Subcutaneous abdominal adipose tissue (tissue), 5 donors: ENCODE measurements at regions not wholly inside any gene's neighbourhood (a gene's known extent, or its start where the extent isn't known, plus 50 kb on each side); places are given as distances from the start of the nearest gene placed in this dataset.

ENCODE experiments used
- H3K27ac ChIP-seq: one replicate; pipeline ENCODE4 v1.7.0; 2013; ENCODE audit warnings: low read depth, mild to moderate bottlenecking, inconsistent platforms, low read length, moderate library complexity
- H3K27me3 ChIP-seq, 5 donors: one replicate each; pipeline ENCODE4 v1.7.0; 2013; ENCODE audit warnings: low read length in 5 of 5, inconsistent platforms in 1 of 5; ENCODE audit not compliant: control insufficient read depth in 5 of 5, insufficient read depth in 4 of 5
- H3K36me3 ChIP-seq, 5 donors: one replicate each; pipeline ENCODE4 v1.7.0; 2013; ENCODE audit warnings: low read length in 5 of 5; ENCODE audit not compliant: control insufficient read depth in 5 of 5, insufficient read depth in 5 of 5
- H3K4me1 ChIP-seq, 5 donors: one replicate each; pipeline ENCODE4 v1.7.0; 2013; ENCODE audit warnings: low read length in 5 of 5, mild to moderate bottlenecking in 3 of 5, moderate library complexity in 1 of 5; ENCODE audit not compliant: control insufficient read depth in 5 of 5, insufficient read depth in 5 of 5
- H3K4me3 ChIP-seq, 5 donors: one replicate each; pipeline ENCODE4 v1.7.0; 2013; ENCODE audit warnings: low read length in 5 of 5, low read depth in 1 of 5
- H3K9ac ChIP-seq, 5 donors: one replicate each; pipeline ENCODE4 v1.7.0; 2013; ENCODE audit warnings: low read length in 5 of 5, mild to moderate bottlenecking in 4 of 5, moderate library complexity in 3 of 5
- H3K9me3 ChIP-seq, 5 donors: one replicate each; pipeline ENCODE4 v1.7.0; 2013; ENCODE audit warnings: low read length in 5 of 5; ENCODE audit not compliant: control insufficient read depth in 5 of 5
- donor health status: healthy.
- donor health status: healthy.
- donor health status: healthy.
- donor health status: healthy.
- donor health status: healthy.

DNA sequence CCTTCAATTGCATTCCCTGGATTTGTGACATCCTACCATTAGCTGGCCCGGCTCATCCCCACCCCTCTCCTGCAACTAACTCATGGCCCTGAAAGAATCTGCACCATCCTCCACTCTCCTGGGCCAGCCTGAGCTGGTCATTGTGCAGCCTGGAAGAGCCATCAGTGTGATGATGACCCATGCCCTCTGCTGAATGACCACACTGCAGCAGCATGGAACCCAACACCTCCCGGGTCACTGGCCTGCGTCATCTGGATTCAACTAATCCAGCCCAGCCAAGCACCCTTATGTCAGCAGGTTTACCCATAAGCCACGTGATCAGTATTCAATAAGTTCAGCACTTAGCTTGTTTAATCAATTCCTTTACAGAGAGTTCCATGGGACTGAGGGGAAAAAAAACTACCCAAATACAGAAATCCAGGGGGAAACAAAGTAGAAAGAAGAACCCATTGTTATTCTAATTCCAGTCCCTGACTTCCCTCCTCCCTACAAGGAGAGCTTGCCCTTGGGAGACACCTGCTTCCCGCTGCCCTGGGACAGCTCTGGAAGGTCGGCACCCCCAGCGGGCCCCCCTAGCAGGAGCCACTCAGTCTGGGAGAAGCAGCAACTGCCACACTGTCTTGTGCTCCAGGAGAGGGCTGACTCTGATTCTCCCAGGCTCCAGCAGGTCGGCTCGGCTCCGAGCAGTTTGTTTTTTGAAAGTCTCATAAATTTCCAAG, 309.1 kb upstream of the TLE3 start:
- Histone ChIP-seq H3K9me3 (peaks cover 0 to 7% (median 3%) of the 10 kb centered on the region in 5 donors), H3K9ac (no peak overlapping the region), H3K4me3 (no peak overlapping the region), H3K4me1 (peaks cover 0 to 3% (median 0%) of the 10 kb centered on the region in 5 donors), H3K27ac (no peak overlapping the region), H3K36me3 (no peaks in the 10 kb centered on the region), H3K27me3 (no peaks in the 10 kb centered on the region)

DNA sequence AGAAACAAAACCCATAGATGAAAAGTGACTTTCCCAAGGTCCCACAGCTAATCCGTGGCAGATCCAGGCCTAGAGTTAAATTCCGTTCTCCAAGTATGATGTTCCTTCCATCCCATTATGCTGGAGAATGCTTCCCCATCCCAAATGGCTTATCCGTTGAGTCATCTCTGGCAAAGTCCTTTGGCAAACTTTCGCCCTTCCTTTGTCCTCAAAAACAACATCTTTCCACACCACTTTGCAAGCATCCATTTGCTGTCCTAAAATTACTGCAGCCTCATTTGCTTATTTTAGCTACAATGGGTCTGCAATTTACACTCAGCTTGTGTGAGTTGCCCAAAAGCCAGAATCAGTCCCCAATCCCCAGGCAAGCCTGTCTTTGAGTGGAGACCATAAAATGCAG, 304.0 kb upstream of the TLE3 start:
- Histone ChIP-seq H3K27me3 (peaks cover 0 to 3% (median 0%) of the 10 kb centered on the region in 5 donors), H3K27ac (no peak overlapping the region)

DNA sequence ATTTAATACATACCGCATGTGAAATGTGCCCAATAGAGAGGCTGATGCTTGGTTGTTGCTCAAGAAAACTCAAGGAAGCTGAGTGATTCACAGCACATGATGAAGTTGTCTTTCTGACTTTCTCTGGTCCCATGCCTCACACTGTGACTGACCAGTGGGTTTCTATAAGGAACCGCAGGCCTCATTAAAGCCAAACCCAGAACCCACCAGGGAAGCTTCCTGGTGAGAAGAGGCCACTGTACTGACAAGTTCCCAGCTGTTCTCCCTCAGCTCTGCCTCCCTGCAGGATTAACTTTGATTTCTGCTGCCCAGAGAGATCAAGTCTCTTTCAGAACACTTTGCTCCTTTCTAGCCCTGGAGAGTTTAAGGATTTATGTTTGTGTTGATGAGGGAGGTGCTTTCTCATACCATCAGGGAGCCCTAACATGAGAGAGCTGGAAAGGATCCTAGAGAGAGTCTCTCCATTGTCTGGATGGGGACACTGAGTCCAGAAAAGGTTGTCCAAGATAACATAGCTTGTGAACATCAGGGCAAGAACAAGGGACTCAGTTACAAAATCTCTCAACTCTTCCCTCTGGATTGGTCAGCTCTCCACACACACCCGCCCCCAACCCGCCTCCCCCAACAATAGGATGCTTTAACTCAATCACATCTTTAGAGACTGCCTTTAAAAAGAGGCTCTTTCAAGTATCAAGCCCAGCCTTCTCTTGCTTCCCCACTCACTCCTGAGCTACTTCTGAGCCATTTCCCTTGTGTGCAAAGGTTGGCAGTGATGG, 303.2 kb upstream of the TLE3 start:
- Histone ChIP-seq H3K9me3 (no peaks in the 10 kb centered on the region), H3K27ac (no peak overlapping the region), H3K9ac (no peak overlapping the region), H3K4me3 (no peak overlapping the region), H3K36me3 (no peaks in the 10 kb centered on the region), H3K4me1 (no peaks in the 10 kb centered on the region), H3K27me3 (peaks cover 0 to 3% (median 0%) of the 10 kb centered on the region in 5 donors)

More for the DNA sequence above, 304.0 kb upstream of the TLE3 start:
- Histone ChIP-seq H3K4me1 (no peaks in the 10 kb centered on the region), H3K36me3 (no peaks in the 10 kb centered on the region), H3K9me3 (no peaks in the 10 kb centered on the region), H3K9ac (no peak overlapping the region), H3K4me3 (no peak overlapping the region)

DNA sequence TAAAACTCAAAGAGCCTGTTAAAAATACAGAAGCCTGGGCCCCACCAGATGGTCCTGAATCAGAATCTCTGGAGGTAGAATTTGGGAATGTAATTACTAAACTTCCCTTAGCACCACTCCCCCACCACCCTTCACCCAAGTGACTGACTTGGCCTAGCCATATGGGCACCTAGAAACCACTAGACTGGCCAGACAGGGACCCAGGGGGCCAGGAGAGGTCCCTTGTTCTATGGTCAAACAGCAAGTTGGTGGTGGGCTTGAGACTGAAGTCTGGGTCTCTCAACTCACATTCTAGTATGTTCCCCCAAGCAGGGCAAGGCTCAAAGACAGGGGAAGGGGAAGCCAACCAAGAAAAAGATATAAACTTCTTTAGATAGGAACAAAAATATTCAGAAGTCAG, 301.5 kb upstream of the TLE3 start:
- Histone ChIP-seq H3K9ac (no peak overlapping the region), H3K4me1 (peaks cover 0 to 8% (median 7%) of the 10 kb centered on the region in 5 donors), H3K9me3 (no peaks in the 10 kb centered on the region), H3K27me3 (peaks cover 0 to 4% (median 0%) of the 10 kb centered on the region in 5 donors), H3K27ac (no peak overlapping the region), H3K4me3 (no peak overlapping the region), H3K36me3 (no peaks in the 10 kb centered on the region)

DNA sequence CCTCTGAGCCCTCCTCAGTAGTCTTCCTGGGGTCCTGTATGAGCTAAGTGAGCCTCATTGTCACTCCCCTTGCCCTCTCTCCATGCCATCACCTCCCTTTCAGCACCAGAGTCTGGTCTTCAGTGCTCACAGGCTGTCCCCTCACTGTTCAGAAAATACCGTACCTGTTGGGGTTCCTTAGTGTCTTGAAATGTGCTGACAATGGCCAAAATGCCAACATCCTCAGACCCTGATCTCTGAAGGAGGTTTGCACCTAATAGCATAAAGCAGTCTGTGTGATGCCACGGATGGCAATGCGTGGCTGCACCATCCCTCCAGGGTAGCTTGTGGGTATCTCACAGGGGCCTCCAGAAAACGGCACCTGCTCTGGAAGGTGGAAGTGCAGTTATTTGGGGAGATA, 301.0 kb upstream of the TLE3 start:
- H3K4me3 ChIP-seq = no peak overlapping the region
- H3K36me3 ChIP-seq = no peaks in the 10 kb centered on the region
- peaks cover 0 to 8% (median 7%) of the 10 kb centered on the region in 5 donors for H3K4me1 ChIP-seq
- H3K27ac ChIP-seq = no peak overlapping the region
- no peak overlapping the region for H3K9ac ChIP-seq
- no peaks in the 10 kb centered on the region for H3K9me3 ChIP-seq
- H3K27me3 ChIP-seq = peaks cover 0 to 4% (median 0%) of the 10 kb centered on the region in 5 donors

DNA sequence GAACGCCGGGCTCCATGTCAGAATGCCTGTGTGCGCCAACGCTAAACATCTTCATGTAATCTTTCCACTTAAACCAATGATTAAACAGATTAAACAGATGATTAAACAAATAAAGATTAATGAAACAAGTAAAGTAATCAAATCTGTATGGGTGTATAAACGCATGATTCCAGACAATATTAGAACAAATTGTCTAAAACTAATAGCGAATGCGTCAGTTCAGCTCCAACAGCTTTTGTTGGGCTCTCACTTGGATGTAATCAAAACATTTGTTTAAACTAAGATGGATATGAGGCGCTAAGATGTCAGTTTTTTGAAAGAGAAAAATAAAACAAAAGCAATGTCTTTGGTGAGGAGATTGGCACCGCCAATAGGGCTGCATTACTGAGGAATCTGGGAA, 299.1 kb upstream of the TLE3 start:
- H3K27me3 ChIP-seq = peaks cover 0 to 4% (median 0%) of the 10 kb centered on the region in 5 donors
- peaks cover 0 to 11% (median 7%) of the 10 kb centered on the region in 5 donors for H3K4me1 ChIP-seq
- H3K36me3 ChIP-seq = no peaks in the 10 kb centered on the region
- no peak overlapping the region for H3K9ac ChIP-seq
- H3K9me3 ChIP-seq = no peaks in the 10 kb centered on the region
- no peak overlapping the region for H3K4me3 ChIP-seq
- H3K27ac ChIP-seq = no peak overlapping the region

DNA sequence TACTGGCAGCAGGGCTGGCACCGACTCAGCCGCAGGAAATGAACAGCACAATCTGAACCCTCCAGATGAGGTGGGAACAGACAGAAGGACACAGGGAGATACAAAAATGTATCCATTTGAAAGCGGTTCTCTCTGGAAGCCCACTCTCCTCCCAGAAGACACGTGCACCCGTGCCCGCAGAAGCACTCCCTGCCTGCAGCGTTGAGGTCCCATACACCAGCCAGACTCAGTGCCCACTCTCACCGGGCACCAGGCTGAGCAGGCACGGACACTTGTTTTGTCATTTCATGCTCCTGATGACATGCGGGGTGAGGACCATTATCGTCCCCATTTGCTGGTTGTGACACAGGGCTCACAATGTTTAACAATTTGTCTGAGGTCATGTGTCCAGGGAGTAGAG, 297.4 kb upstream of the TLE3 start:
- Histone ChIP-seq H3K36me3 (no peaks in the 10 kb centered on the region), H3K27ac (no peak overlapping the region), H3K9ac (no peak overlapping the region), H3K9me3 (peaks cover 0 to 5% (median 0%) of the 10 kb centered on the region in 5 donors), H3K4me3 (no peak overlapping the region), H3K27me3 (peaks cover 0 to 4% (median 0%) of the 10 kb centered on the region in 5 donors), H3K4me1 (peaks cover 0 to 11% (median 7%) of the 10 kb centered on the region in 5 donors)

DNA sequence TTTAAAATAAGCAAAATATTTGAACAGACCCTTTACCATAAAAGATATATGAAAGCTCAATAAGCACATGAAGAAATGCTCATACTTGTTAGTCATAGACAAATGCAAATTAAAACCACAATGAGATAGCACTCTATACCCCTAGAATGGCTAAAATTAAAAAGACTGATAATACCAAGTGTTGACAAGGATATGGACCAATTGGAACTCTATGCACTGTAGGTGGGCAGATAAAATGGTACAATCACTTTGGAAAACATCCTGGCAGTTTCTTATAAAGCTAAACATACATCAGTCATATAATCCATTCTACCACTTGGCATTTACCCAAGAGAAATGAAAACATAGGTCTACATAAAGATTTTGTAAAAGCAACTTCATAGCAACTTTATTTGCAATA, 293.0 kb upstream of the TLE3 start:
- Histone ChIP-seq H3K27ac (no peak overlapping the region), H3K9ac (no peak overlapping the region), H3K36me3 (no peaks in the 10 kb centered on the region), H3K27me3 (no peaks in the 10 kb centered on the region), H3K4me3 (no peak overlapping the region), H3K4me1 (peaks cover 2 to 26% (median 21%) of the 10 kb centered on the region in 5 donors), H3K9me3 (peaks cover 0 to 5% (median 0%) of the 10 kb centered on the region in 5 donors)

DNA sequence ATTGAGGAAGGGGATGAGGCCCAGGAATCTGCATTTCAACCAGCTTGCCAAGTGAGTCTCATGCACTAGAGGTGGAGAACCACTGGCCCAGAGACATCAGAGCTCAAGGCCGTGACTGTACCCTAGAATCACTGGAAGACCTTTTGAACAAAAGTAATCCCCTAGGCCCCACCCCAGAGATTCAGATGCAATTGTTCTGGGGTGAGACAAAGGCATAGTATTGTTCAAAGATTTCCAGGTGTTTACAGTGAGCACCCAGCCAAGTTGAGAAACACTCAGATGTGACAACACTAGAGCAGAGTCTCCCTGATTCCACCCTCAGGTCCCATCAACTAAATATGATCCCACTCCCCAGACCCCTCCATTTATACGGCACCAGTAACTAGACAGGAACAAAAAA, 290.3 kb upstream of the TLE3 start:
- Histone ChIP-seq H3K4me1 (peaks cover 1 to 25% (median 20%) of the 10 kb centered on the region in 5 donors), H3K9ac (no peak overlapping the region), H3K36me3 (no peaks in the 10 kb centered on the region), H3K27me3 (no peaks in the 10 kb centered on the region), H3K4me3 (no peak overlapping the region), H3K27ac (no peak overlapping the region), H3K9me3 (peaks cover 0 to 5% (median 0%) of the 10 kb centered on the region in 5 donors)

DNA sequence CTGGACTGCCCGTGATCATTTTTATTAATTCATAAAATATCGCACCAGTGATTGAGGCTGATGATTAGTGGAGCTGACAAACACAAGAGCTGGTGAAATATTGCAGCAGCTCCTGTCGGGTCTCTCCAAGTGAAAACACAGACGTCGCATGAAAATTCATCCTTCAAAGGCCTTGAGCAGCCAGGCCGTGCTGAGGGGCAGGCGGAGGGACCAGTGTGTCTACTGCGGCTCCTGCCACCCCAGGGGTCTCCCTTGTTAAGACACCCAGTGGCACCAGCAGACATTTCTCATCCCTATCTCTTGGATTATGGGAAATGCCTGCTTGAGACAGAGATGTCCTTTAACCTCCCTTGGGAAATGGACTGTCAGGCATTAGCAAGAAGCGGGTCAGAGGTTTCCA, 289.4 kb upstream of the TLE3 start:
- Histone ChIP-seq H3K4me3 (no peak overlapping the region), H3K27ac (peak overlapping the region; percentile 62), H3K9ac (peak overlapping the region in 2 of 5 donors; percentile 40 to 49), H3K4me1 (peaks cover 0 to 25% (median 20%) of the 10 kb centered on the region in 5 donors), H3K27me3 (no peaks in the 10 kb centered on the region), H3K9me3 (peaks cover 0 to 5% (median 2%) of the 10 kb centered on the region in 5 donors), H3K36me3 (no peaks in the 10 kb centered on the region)
